HepG2 (cell line): ENCODE measurements at regions not wholly inside any gene's neighbourhood (a gene's known extent, or its start where the extent isn't known, plus 50 kb on each side); places are given as distances from the start of the nearest gene placed in this dataset.
"Not testable (repeated sequence)": the region's sequence is repeated elsewhere in the genome, so short reads cannot be mapped to it uniquely, and the experiment has no call there.

ENCODE experiments used
- ATAC-seq: fragments of 200-7000 bp; cut with Tn5 transposase; 3 replicates; pipeline ENCODE4 v1.9.1; 2020; ENCODE audit warnings: mild to moderate bottlenecking, moderate library complexity
- BruUV-seq: library from RNA; stranded (reverse); fragments of 400-500 nt; replicated peaks from 2 replicates; lab custom pipeline; 2021; lab: Mats Ljungman, UMichigan
- CTCF ChIA-PET: fragments of 300-600 bp; formaldehyde crosslinking; extraction: SDS; loops from one replicate; lab custom pipeline; 2021; ENCODE audit warnings: low total read pairs, inconsistent platforms, low intra/inter-chr PET ratio; lab: Yijun Ruan, JAX
- POLR2A ChIA-PET: fragments of 350-600 bp; sonication (Branson Sonifier 250); formaldehyde crosslinking; loops from one replicate; lab custom pipeline; 2020; ENCODE audit warnings: antibody characterized with exemption, inconsistent platforms; lab: Yijun Ruan, JAX
- DNase-seq: peaks from one replicate; pipeline ENCODE4 v3.0.0-alpha.2; 2015; ENCODE audit warnings: low spot score
- FAIRE-seq: peaks from 3 replicates; lab custom pipeline; 2011; peaks lifted over from hg19 to GRCh38; lab: Jason Lieb, UNC
- H2AFZ ChIP-seq: one replicate; pipeline ENCODE4 v1.6.1; 2011; ENCODE audit warnings: low read length, inconsistent platforms
- H3K27ac ChIP-seq: fragments of 300-600 bp; 3 replicates; pipeline ENCODE4 v1.8.0; 2011; ENCODE audit warnings: mixed run types, mild to moderate bottlenecking, mixed read lengths, low read length, inconsistent platforms; ENCODE audit not compliant: insufficient read depth; ENCODE audit errors: extremely low read length
- H3K27me3 ChIP-seq, 2 experiments: fragments of 200-600 bp in 1 of 2; 2 replicates in 1 of 2; 3 replicates in 1 of 2; pipeline versions ENCODE4 v1.6.0 to v1.8.0; 2011; ENCODE audit warnings: low read length in 2 of 2, mild to moderate bottlenecking in 2 of 2, moderate library complexity in 2 of 2, inconsistent platforms in 1 of 2; ENCODE audit not compliant: insufficient read depth in 2 of 2, control insufficient read depth in 1 of 2
- H3K36me3 ChIP-seq, 2 experiments: fragments of 200-600 bp in 1 of 2; replicated peaks in 1 of 2; 2 replicates in 1 of 2; 3 replicates in 1 of 2; pipeline versions ENCODE4 v1.5.1 to v1.8.0; 2011; ENCODE audit warnings: low read length in 2 of 2, inconsistent platforms in 1 of 2; ENCODE audit not compliant: insufficient read depth in 2 of 2, control insufficient read depth in 1 of 2
- H3K4me1 ChIP-seq: 2 replicates; pipeline ENCODE4 v1.5.1; 2012; ENCODE audit warnings: low read length, inconsistent platforms; ENCODE audit not compliant: insufficient read depth
- H3K4me2 ChIP-seq: 2 replicates; pipeline ENCODE4 v1.6.0; 2011; ENCODE audit warnings: low read depth, low read length, inconsistent platforms
- H3K4me3 ChIP-seq, 3 experiments: fragments of 200-600 bp in 1 of 3; sonication (generic), shearing (Covaris generic) in 1 of 3; replicated peaks in 1 of 3; 2 replicates each; pipeline ENCODE4 v1.5.1; 2011 to 2016; ENCODE audit warnings: low read length in 3 of 3, inconsistent platforms in 2 of 3, low read depth in 2 of 3, mild to moderate bottlenecking in 2 of 3, control low read depth in 1 of 3, mixed read lengths in 1 of 3; ENCODE audit not compliant: insufficient read depth in 1 of 3
- H3K79me2 ChIP-seq: one replicate; pipeline ENCODE4 v1.6.1; 2011; ENCODE audit warnings: low read length, inconsistent platforms; ENCODE audit not compliant: insufficient read depth
- H3K9ac ChIP-seq: 2 replicates; pipeline ENCODE4 v1.6.0; 2011; ENCODE audit warnings: mild to moderate bottlenecking, low read depth, low read length, inconsistent platforms; ENCODE audit not compliant: insufficient read depth
- H3K9me3 ChIP-seq: 2 replicates; pipeline ENCODE4 v1.5.1; 2012; ENCODE audit warnings: mild to moderate bottlenecking, low read length
- H4K20me1 ChIP-seq: 2 replicates; pipeline ENCODE4 v1.6.0; 2011; ENCODE audit warnings: inconsistent platforms, mild to moderate bottlenecking, low read length, moderate library complexity; ENCODE audit not compliant: insufficient read depth
- CHD4 ChIP-seq: fragments of 200-600 bp; sonication (generic); IDR thresholded peaks from 2 replicates; pipeline ENCODE4 v1.7.0; 2017; ENCODE audit warnings: mild to moderate bottlenecking, low read length, borderline replicate concordance
- WGBS: methylation state at CpG from one replicate; pipeline ENCODE4 v1.1.6; 2017; ENCODE audit warnings: low lambda C conversion rate; 5-methylcytosine and 5-hydroxymethylcytosine counted together
- in situ Hi-C: cut with HindIII; loops from 2 replicates; pipeline ENCODE4 v1.10.0; 2017; ENCODE audit warnings: low pct_unique_long_range_greater_than_20kb; ENCODE audit not compliant: extremely low pct_ligation_motif_present
- intact Hi-C: fragments of 100-400 bp; cut with micrococcal nuclease; formaldehyde crosslinking; loops from one replicate; pipeline ENCODE4 v1.10.0; 2022; ENCODE audit not compliant: unreplicated experiment

DNA sequence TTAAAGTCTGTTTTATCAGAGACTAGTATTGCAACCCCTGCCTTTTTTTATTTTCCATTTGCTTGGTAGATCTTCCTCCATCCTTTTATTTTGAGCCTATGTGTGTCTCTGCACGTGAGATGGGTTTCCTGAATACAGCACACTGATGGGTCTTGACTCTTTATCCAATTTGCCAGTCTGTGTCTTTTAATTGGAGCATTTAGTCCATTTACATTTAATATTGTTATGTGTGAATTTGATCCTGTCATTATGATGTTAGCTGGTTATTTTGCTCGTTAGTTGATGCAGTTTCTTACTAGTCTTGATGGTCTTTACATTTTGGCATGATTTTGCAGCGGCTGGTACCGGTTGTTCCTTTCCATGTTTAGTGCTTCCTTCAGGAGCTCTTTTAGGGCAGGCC lies 381.5 kb upstream of the ZEB2 start:
- DNase-seq, intact Hi-C loops, ATAC-seq, POLR2A ChIA-PET, H3K27me3 ChIP-seq, H3K27ac ChIP-seq, H3K9ac ChIP-seq, H3K4me2 ChIP-seq, H2AFZ ChIP-seq, CTCF ChIA-PET, in situ Hi-C loops, H3K4me3 ChIP-seq, H3K36me3 ChIP-seq, H3K4me1 ChIP-seq, H4K20me1 ChIP-seq, H3K9me3 ChIP-seq, H3K79me2 ChIP-seq, BruUV-seq, FAIRE-seq: not testable (repeated sequence)
- 0% methylated on average over 4 of the region's 4 CpGs for WGBS

DNA sequence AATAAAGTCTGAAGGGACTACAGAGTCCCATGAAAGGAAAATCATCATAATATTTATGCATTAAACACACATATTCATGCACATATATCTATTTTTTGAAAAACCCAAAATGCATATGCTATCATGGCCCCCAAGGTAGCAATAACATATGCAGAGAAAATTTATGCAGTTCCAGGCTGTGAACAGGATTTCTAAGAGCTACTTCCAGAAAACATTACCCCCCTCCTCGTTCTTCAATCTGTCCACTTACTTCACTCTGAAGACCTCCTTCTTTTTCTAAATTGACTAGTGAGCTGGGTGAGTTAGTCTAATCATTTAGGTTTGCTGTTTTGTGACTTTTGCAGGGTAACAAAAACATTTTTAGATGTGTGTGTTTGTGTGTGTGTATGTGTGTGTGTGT lies 376.4 kb upstream of the ZEB2 start:
- ATAC-seq, result no peak
- BruUV-seq, result no TSS peak

More for the DNA sequence above, 376.4 kb upstream of the ZEB2 start:
- no peak overlapping the region for H3K4me2 ChIP-seq
- no peak for FAIRE-seq
- CTCF ChIA-PET, result no interaction called here
- H3K27ac ChIP-seq, result no peak overlapping the region
- H3K36me3 ChIP-seq, result no peaks in the 10 kb centered on the region
- POLR2A ChIA-PET, result no interaction called here
- WGBS, result 2% methylated on average over 1 of the region's 1 CpG
- in situ Hi-C loops (no loop called here), intact Hi-C loops (no loop called here)
- TF ChIP-seq CHD4, result no peak
- H2AFZ ChIP-seq, result no peak overlapping the region
- H3K4me1 ChIP-seq, result no peaks in the 10 kb centered on the region
- no peaks in the 10 kb centered on the region for H3K79me2 ChIP-seq
- no peak overlapping the region for H3K9ac ChIP-seq
- no peaks in the 10 kb centered on the region for H3K9me3 ChIP-seq
- H4K20me1 ChIP-seq, result no peaks in the 10 kb centered on the region
- H3K27me3 ChIP-seq, result no peaks in the 10 kb centered on the region
- H3K4me3 ChIP-seq, result no peak overlapping the region
- DNase-seq, result no peak
